NOMO-1 (cell line): ENCODE measurements at regions not wholly inside any gene's neighbourhood (a gene's known extent, or its start where the extent isn't known, plus 50 kb on each side); places are given as distances from the start of the nearest gene placed in this dataset.
"Not testable (repeated sequence)": the region's sequence is repeated elsewhere in the genome, so short reads cannot be mapped to it uniquely, and the experiment has no call there.

ENCODE experiments used
- DNase-seq, 2 experiments: peaks; one replicate each; lab custom pipeline; 2025; ENCODE audit not compliant: unreplicated experiment in 2 of 2; lab: John Stamatoyannopoulos, UW

GRCh38 chr5:142542078-142542477, 143.8 kb downstream of the FGF1 start:
- DNase-seq = no peak

GRCh38 chr5:142540922-142541422, 144.9 kb downstream of the FGF1 start:
- DNase-seq = no peak

DNA sequence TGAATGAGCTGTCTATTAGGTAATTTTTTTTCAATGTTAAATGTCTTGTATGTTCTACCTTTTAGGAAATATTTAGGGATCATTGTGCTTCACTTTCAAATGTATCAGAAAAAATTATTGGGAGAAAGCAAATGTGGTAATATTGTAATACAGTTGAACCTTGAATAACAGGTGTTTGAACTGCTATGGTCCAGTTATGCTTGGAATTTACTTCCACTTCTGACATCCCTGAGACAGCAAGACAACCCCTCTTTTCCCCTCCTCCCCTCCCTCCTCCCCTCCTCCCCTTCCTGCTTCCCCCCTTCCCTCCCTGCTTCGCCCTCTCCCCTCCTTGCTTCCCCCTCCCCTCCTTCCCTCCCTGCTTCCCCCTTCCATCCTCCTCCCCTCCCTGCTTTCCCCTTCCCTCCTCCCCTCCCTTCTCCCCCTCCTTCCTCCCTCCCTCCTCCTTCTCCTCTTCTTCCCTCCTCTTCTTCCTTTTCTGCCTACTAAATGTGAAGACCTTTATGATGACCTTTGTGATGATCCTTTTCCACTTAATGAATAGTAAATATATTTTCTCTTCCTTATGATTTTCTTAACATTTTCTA, 146.6 kb downstream of the FGF1 start:
- no peak for DNase-seq

DNA sequence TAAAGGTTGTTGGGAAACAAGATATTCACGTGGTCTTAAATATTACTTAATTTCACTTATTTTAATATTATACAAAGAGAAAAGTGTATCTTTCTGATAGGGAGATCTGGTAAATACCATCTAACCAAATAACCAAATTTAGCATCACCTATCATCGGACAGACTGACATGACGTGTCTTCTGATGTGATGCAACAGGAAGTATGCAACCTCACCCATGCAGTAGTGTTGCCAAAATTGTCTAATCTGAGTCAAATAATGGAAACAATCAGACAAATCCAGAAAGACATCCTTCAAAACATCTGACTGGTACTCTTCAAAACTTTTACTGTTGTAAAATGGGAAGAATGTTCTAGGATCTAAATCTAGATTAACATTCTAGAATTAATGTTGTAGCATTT, 148.0 kb downstream of the FGF1 start:
- DNase-seq = peak in 1 of 2 experiments; percentile 24

GRCh38 chr5:142532781-142533176, 153.1 kb downstream of the FGF1 start:
- DNase-seq = no peak

DNA sequence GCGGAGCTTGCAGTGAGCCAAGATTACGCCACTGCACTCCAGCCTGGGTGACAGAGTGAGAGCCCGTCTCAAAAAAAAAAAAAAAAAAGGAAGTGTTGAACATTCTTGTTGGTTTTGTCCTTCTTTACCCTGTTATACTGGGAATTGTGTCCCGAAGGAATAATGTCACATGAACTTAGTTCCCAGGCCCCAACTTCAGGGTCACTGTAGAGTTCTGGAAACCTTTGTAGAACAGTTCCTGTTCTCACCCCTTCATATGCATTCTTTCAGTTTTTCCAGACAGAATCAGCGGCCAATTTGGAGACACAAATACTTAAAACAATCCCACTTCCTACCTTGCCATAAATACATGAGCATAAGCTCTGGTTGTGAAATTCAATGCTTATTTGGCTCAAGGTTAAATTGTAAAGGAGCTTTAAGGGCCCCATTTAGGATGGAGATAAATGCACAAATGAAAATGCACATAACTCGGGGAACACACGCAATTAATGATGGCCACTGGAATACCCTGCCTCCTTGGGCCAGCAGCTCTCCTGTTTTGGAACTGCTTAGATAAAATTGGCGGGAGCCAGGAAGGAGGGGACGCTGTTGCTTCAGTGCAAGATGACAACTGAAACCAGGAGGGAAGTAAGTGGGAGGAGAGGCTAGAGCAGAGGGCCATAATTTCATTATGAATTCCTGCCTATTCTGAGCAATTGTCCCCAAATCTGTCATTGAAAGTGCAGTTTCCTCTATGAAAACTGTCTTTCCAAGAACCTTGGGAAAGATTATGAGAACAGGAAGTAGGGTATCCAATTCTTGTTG, 153.7 kb downstream of the FGF1 start:
- no peak for DNase-seq

DNA sequence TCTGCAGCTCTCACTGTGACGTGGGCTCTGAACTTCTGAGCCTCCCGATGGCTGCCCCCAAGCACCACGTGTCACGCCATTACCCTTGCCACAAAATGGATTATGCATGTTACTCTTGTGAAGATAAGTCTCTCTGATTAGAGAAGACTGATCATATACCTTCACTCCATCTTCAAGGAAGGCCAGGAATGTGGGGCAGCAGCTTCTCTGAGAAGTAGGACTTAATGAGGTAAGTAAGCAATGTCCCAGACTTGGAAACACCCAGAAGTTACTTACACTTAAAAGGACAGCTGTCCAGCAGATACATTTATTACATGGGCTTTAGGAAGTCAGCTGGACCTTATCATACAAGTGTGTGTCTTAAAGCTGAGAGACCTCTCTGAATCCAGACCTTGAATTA, 155.0 kb downstream of the FGF1 start:
- no peak for DNase-seq

DNA sequence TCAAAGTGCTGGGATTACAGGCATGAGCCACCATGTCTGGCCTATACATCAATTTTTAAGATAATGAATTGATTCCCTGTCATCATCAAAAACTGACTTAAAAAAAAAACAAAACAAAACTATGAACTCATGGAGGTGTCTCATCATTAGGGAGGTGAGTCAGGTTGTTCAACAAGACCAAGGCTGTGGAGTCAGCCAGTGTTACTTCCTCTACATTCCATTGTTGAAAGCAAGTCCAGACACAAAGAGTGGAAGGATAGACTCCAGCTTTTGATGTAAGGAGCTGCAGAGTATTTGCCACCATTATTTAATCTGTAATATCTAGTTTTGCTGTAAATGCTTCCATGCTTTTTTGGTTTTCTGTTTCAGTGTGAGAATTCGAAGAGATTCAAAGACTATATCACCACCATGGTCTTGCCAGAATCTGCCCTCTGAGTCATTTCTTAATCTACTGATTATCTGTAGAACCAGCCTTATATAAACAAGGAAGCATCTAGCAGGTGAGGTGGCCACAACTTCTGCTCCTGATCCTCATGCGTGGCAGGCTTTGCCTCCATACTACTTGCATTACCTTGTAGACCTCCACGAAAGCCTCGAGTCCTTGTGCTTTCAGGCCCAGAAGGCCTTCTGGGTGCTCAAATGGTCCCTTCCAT, 156.1 kb downstream of the FGF1 start:
- no peak for DNase-seq

DNA sequence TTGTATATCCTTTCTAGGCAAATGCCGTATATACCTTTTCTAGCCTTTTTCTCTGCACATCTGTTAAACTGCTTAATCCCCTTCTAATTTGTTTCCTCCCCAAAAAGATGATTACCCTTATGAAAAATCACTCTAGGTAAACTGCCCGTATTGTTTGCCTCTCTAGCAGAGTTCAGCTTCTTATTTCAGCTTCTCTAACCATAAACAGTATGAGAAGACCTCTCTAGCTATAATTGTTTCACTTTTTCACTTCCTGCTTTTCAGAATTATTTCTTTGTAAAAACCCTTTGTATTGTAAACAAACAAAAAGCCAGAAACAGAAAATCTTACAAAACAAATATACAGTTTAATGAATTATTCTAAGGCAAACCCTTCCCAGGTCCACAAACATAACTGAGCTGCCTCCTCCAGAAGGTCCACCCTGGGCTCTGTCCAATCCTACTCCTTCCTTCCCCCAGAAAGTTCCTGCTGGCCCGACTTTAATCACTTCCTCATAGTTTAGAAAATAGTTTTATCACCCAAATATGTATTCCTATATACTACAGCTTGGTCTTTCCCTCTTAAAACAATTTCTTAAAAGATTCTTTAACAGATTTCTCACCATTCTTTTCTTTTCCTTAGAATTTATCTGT, 158.1 kb downstream of the FGF1 start:
- DNase-seq = peak in 1 of 2 experiments; percentile 74

GRCh38 chr5:142527234-142527633, 158.7 kb downstream of the FGF1 start:
- no peak for DNase-seq

DNA sequence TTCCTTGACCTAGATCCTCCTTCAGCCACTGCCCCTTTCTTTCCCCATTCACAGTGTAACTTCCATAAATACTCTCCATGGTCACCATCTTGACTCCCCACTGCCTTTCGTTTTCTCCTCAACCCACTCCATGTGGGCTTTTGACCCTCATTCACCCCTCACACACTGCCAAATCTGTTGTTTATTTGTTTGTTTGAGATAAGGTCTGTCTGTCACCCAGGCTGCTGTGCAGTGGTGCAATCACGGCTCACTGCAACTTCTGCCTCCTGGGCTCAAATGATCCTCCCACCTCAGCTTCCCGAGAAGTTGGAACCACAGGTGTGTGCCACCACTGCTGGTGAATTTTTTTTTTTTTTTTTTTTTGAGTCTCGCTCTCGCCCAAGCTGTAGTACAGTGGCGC, 162.9 kb downstream of the FGF1 start:
- no peak for DNase-seq

GRCh38 chr5:142521706-142522105, 164.2 kb downstream of the FGF1 start:
- no peak for DNase-seq

DNA sequence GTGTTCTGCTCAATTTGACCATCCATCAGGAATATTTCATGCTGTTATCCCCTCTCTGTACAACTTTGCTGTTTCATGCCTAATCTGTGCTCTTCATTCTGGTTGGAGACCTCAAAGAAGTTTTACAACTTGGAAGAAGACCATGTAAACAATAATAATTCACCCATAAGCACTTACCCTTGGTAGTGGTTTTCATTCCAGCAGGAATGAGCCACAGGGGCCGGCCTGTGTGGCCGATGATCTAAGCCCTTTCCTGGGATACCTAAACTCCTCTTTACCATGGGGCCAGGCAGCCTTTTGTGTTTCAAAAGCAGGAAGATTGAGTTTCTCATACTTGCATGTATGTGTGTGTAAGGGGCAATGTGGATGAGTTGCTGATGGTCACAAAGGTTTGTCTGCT, 165.0 kb downstream of the FGF1 start:
- no peak for DNase-seq

DNA sequence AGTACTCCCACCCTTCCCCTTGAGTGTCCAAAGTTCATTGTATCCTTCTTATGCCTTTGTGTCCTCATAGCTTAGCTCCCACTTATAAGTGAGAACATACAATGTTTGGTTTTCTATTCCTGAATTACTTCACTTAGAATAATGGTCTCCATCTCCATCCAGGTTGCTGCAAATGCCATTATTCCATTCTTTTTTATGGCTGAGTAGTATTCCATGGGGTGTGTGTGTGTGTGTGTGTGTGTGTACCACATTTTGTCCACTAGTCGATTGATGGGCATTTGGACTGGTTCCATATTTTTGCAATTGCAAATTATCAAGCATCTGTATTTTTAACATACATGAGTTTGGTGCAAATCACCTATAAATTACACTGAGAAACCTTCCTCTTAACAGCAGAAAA, 166.0 kb downstream of the FGF1 start:
- not testable (repeated sequence) for DNase-seq

DNA sequence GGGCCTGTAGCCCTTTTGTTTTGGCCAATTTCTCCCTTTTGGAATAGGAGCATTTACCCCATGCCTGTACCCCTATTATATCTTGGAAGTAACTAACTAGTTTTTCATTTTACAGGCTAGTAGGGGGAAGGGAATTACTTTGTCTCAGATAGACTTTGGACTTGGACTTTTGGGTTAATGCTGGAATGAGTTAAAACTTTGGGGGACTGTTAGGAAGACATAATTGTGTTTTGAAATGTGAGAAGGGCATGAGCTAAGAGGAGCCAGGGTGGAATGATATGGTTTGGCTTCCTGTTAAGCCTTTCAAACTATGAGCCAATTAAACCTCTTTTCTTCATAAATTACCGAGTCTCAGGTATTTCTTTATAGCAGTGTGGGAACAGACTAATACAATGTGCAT, 168.1 kb downstream of the FGF1 start:
- DNase-seq = no peak

- no peak for DNase-seq
These were observed 169.2 kb downstream of the FGF1 start for GRCh38 chr5:142516732-142517131.

GRCh38 chr5:142515036-142515435, 170.9 kb downstream of the FGF1 start:
- DNase-seq = no peak

- no peak for DNase-seq
These were observed 171.7 kb downstream of the FGF1 start for GRCh38 chr5:142514196-142514595.

DNA sequence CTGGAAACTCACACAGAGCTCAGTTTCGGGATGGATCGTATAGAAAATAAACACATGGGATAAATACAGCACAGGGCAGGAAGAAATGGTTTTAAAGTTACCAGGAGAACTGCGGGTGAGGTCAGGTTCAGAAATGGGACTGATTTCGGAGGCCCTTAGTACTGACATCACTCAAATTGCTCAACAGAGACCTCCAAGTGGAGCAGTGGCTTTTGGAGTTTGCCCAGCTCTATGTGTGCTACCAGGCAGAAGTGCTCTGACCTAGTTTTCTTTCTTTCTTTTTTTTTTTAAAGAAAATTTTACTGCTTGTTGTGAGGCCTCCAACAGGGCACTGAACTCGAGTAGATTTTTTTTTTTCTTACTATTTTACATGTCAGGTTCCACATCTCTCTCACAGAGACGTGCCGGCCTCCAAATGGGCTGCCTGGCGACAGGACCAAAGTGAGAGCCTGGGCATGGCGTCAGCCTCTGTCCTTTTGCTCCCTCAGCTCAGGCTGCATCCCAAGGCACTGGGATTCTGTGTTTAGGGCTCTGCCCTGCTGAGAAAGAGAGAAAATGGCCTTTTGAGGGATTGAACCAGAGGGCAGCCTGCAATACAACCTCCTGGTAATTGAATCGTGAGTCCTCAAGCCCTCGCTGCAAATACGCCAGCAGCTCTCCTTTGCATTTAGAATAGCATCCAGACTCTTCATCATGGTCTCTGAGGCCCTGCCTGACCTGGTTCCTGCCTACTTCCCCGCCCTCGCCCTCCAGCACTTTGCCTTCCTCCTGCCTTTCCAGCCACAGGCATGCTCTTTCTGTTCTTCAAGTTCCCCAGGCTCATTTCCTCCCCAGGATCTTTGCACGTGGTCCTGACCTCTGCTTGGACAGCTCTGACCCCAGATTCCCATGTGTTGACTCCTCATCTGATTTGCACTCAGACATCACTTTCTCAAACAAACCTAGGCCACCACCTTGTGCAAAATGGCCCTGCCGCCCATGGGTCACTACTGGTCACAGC, 173.5 kb downstream of the FGF1 start:
- no peak for DNase-seq

DNA sequence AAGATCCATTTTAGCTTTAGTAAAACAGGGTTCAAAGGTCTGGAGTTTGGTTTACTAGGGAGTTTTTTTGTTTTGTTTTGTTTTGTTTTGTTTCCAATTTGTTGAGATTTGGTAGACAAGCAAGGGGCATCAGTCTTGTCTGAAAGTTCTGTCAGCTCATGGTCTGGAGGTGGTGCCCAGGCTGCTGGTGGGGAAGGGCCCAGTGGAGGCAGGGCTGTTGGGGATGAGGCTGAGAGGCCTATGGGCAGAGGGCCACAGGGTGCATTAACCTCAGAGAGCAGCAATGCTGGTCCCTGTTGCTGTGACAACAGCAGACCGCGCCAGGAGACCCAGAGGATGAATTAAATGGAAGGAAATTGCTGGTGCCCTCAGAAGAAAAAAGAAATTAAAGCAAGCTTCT, 174.5 kb downstream of the FGF1 start:
- DNase-seq = no peak
